ENCODE measurements at regions not wholly inside any gene's neighbourhood (a gene's known extent, or its start where the extent isn't known, plus 50 kb on each side); places are given as distances from the start of the nearest gene placed in this dataset.

GRCh38 chr4:10173754-10174749, 57.5 kb upstream of the WDR1 start:
- DNase-seq: no peak

GRCh38 chr4:10173037-10173753, 56.6 kb upstream of the WDR1 start:
- no peak for DNase-seq

GRCh38 chr4:10172278-10172921, 55.8 kb upstream of the WDR1 start:
- DNase-seq: no peak

- DNase-seq: no peak
These were observed 54.5 kb upstream of the WDR1 start for GRCh38 chr4:10171055-10171454.

- no peak for DNase-seq
These were observed 53.3 kb upstream of the WDR1 start for GRCh38 chr4:10169839-10170387.

- DNase-seq: no peak
These were observed 51.6 kb upstream of the WDR1 start for GRCh38 chr4:10168151-10168550.

GRCh38 chr4:10167201-10167600, 50.6 kb upstream of the WDR1 start:
- no peak for DNase-seq
